Activated CD4-positive, alpha-beta T cell treated with anti-CD3 and anti-CD28 coated beads for 4 hours (primary cell): ENCODE measurements at regions not wholly inside any gene's neighbourhood (a gene's known extent, or its start where the extent isn't known, plus 50 kb on each side); places are given as distances from the start of the nearest gene placed in this dataset.

Experiments used
- DNase-seq, 2 donors: peaks; one replicate each; pipeline ENCODE4 v3.0.0-alpha.2; 2020

- no peak for DNase-seq
Measured at GRCh38 chr1:99577313-99577712, 68.6 kb upstream of the PALMD start.

- DNase-seq: no peak
Measured at GRCh38 chr1:99579691-99580172, 66.2 kb upstream of the PALMD start.

GRCh38 chr1:99580451-99580850, 65.5 kb upstream of the PALMD start:
- DNase-seq: no peak

DNA sequence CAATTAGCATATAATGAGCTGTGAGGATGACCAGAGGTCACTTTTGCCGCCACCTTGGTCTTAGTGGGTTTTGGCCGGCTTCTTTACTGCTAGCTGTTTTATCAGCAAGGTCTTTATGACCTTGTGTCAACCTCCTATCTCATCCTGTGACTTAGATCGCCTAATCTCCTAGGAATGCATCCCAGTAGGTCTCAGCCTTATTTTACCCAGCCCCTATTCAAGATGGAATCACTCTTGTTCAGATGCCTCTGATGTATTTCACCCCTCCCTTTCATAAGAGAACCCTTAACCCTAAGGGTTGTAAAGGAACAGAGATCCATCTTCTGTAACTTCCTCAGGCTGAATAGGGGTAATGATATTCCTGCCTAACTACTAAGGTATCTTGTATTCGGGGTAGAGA, 58.9 kb upstream of the PALMD start:
- no peak for DNase-seq

DNA sequence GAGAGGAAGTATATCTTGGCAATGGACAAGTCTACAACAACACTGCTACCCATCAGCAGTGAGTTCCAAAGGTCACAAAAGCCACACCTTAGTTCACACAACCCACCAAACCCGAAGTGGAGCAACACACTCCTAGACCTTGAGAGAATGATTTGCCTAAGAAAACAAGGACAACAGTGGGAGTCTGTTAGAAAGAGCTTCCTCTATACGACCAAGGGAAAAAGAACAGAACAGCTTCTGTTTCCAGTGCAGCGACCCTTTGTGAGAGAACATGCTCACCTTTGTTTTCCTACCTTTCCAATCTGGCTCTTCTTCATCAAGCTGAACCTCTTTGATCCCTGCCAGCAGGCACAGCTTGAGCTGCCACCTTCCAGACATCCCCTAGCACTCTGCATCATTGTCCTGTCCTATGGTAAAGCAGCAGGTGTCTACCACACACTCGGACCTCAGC, 56.7 kb upstream of the PALMD start:
- DNase-seq: no peak

DNA sequence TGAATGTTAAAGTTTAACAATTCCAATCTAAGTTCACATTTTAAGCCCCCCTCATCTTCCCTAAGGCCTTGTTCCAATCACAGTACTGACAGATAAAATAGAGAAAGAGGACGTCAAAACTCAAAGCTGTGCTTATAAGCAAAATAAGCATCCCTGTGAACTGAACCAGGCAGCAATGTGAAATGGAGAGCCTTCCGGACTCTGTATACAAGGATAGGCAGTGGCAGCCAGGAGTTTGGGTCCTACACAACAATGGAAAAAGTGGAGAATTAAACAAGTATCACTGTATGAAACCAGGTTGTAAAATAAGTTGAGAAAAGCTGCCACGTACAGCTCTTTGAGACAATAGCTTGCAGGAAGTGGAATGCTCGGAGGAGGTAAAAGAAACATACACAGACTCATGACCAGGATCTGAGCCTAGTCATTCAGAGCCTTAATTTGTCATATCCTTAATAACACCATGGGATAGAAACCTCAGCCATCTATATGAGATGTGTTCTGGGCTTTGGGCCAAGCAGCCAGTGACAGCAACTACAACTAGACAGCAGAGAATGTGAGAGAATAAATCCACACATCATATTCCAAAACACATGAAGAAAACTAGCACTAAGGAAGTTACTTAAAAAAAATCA, 55.2 kb upstream of the PALMD start:
- no peak for DNase-seq

DNA sequence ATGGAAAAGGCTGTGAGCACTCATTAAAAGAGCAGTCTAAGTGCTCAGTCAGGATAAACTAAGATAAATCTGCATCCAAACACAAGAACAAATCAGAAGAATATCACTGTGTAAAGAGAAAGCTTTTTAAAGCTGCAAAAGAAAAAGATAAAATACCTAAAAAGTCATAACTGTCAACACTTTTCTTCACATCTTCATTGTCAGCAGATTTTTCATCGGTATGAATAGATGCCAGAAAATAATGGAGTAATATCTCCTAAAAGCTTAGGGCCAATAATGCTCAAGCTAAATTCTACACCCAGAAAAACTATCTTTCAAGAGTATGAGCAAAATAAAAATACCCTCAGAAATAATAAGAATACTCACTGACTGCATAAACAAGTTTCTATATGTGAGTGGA, 54.0 kb upstream of the PALMD start:
- no peak for DNase-seq

DNA sequence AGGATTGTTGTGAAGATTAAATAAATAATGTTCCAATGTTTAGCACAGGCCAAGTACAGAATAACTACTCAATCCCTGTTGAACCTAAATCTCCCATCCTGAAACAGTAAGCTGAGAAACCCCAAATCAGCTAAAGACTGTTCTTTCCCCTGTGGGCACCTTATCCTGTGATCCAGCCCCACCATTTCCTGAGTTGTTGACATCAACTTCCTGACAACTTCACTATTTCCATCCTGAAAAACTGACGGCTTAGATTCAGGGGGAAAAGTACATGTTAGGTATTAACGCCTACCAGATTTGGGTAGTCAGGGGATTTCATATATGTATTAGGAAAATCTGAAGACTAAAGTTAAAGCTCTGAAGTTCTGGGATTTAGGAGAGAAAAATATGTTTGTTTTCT, 51.7 kb upstream of the PALMD start:
- no peak for DNase-seq

- DNase-seq: no peak
Measured at GRCh38 chr1:99595041-99595440, 50.9 kb upstream of the PALMD start.

- no peak for DNase-seq
Measured at GRCh38 chr1:99595441-99595840, 50.5 kb upstream of the PALMD start.
